ENCODE measurements at regions not wholly inside any gene's neighbourhood (a gene's known extent, or its start where the extent isn't known, plus 50 kb on each side); places are given as distances from the start of the nearest gene placed in this dataset.

GRCh38 chrX:128106630-128107029 lies 54.4 kb upstream of the ACTRT1 start:
- TF ChIP-seq EZH2 (IDR thresholded peaks at IDR 0.05): no peak
- TF ChIP-seq POLR2AphosphoS5 (IDR thresholded peaks at IDR 0.05; ENCODE audit: borderline replicate concordance, low read depth, low read length): no peak

All from SK-N-MC (cell line).